LoVo (cell line): ENCODE measurements at regions not wholly inside any gene's neighbourhood (a gene's known extent, or its start where the extent isn't known, plus 50 kb on each side); places are given as distances from the start of the nearest gene placed in this dataset.

ENCODE experiments used
- DNase-seq: peaks from one replicate; pipeline ENCODE4 v3.0.0-alpha.2; 2016; ENCODE audit warnings: low spot score

GRCh38 chr2:147550995-147551731, 293.7 kb upstream of the ACVR2A start:
- DNase-seq, result no peak

GRCh38 chr2:147549054-147549453, 295.8 kb upstream of the ACVR2A start:
- DNase-seq, result no peak

- DNase-seq, result no peak
These were observed 296.4 kb upstream of the ACVR2A start for GRCh38 chr2:147548451-147548850.

DNA sequence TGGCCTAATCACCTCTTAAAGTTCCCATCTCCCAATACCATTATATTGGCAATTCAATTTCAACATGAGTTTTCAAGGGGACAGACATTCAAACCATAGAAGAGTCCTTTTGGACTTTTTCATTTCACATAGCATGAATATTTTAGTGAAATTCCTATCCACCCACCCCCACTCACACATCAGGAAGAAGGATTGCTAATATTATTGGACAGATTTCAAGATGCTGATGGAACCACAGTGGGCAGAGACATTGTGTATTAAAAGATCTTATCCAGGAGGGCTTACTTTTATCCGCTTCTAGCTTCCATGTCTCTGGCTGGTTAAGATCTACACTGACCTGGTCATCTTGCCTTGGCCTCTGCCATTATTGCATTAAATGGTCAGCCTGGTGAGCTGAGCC, 297.4 kb upstream of the ACVR2A start:
- DNase-seq, result no peak

DNA sequence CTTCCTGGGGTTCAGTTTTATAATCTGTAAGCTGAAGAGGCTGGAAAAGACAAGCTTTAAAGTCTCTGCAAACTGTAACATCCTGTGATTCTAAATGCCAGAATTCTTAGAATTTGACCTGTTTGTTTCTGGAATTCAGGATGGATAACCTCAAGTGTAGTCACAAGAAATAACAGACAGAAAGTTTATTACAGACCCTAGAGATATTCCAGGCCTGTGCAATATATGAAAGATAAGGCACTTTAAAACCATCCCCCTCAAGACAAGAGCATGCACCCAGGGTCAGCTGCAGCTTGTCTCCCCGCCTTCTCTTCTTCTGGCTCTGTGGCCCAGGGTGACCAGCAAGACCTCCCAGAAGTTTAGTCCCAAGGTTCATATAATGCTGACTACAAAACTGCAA, 298.7 kb upstream of the ACVR2A start:
- DNase-seq, result no peak

DNA sequence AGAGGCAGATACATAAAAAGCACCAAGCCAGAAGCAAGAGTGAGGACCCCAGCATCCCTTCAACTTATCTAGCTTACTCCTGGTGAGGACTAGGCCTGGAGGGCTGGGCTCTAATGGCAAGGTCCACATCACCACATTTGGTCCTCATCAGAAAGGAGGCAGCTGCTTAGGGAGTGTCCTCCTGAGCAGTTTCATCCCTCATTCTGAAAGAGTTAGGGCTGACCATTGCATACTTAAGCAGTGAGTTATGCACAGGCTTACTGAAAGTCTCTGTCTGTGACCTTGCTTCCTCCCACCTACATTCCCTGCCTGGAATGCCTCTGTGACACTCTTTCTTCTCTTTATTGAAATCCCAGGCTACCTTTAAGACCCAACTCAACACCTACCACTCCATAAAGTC, 301.8 kb upstream of the ACVR2A start:
- no peak for DNase-seq

DNA sequence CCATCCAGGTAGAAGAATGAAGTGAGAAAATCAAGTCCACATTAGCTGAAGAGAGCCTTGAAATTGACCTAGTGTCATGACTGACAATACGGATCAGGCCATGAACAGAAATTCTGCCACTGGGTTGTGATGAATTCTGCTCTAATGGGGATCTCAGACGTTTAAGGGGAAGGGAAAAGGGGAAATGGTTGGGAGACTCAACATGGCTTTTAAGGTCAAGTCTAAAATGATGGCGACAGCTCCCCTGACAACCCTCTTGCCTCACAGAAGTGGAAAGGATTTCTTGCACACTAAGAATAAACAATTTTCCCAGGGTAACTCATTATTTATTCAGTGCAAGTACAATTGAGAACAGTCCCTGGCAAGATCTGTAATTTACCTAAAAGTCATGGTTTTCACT, 302.5 kb upstream of the ACVR2A start:
- no peak for DNase-seq

DNA sequence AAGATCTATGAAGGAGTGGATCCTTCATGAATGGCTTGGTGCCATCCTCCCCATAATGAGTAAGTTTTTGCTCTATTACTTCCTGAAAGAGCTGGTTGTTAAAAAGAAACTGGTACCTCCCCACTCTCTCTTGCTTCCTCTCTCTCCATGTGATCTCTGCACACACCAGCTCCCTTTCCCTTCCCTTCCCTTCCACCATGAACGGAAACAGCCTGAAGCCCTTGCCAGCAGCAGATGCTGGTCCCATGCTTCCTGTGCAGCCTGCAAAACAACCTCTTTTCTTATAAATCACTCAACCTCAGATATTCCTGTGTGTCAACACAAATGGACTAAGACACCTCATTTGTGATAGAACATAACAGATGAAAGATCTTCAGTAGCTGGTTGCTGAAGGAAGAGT, 303.5 kb upstream of the ACVR2A start:
- DNase-seq, result no peak

DNA sequence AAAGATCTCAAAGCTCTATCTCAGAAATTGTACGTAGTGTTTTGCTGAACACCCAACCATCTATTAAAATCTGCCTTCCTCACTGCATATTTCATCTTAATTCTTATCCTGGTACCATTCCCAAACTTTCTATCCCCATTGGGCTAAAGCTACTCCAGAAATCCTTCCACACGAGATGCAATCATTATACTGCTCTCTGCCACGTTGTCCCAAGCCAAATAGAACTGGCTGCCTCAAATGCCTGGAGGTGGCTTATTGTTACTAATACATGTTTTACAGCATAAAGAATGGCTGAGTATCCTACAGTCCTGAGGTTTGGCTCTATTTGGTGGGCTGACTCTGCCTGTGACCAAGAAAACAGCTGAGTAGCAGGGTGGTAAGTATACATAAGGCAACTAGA, 306.0 kb upstream of the ACVR2A start:
- DNase-seq, result no peak

DNA sequence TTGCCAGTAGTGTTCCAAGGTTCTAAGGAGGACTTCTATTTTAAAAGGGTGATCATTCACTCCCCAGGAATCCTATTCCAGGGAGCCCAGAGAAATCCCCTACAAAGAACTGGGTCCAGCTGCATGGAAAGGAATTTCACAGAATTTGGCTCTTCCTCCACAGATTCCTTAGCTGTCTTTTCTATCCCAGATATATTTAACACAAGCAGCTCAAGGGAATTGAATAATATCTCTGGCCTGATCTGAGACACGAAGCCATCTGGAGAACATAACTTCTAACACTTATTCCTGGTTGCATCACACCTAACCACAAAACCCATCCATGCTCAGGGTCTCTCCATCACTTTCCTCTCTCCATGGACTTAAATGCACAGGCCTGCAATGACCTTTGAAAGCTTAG, 306.7 kb upstream of the ACVR2A start:
- DNase-seq, result no peak

- DNase-seq, result no peak
These were observed 313.6 kb upstream of the ACVR2A start for GRCh38 chr2:147531269-147531668.

DNA sequence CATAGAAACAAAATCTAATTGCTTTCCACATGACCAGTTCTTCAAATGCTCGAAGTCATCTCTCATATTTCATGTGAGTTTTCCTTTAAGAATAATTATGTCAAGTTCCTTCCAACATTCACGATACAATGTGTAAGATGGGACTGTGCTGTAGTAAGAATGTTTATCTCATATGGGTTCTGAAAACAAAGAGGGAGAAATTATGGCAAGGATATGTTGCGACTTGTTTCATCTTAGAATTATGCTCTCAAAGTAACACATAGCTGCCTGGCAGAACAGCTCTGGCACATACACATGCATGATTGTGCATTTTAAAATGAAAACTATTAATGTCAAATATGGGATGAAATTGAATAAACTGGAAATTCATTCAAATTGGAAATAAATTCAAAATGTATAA, 314.8 kb upstream of the ACVR2A start:
- no peak for DNase-seq

GRCh38 chr2:147525819-147526489, 318.9 kb upstream of the ACVR2A start:
- no peak for DNase-seq

GRCh38 chr2:147524912-147525311, 319.9 kb upstream of the ACVR2A start:
- no peak for DNase-seq

- DNase-seq, result no peak
These were observed 321.4 kb upstream of the ACVR2A start for GRCh38 chr2:147523415-147523814.

DNA sequence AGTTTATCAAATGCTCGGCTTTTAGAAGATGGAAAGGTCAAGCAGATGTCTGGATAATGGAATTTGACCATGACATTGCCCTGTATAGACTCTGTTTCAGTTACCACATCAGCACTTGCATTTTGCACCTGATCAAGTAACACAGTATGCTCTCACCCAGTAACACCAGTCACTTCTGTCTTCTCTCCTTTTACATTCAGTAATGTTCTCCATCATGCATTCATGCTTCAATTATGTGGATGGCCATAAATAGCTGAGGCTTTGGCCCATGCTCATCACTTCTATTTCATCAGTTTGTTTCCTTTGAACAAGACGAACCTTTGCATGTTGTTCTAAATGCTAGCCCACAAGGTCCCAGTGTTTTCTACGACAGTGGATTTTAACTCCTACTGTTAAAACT, 322.9 kb upstream of the ACVR2A start:
- DNase-seq, result no peak

DNA sequence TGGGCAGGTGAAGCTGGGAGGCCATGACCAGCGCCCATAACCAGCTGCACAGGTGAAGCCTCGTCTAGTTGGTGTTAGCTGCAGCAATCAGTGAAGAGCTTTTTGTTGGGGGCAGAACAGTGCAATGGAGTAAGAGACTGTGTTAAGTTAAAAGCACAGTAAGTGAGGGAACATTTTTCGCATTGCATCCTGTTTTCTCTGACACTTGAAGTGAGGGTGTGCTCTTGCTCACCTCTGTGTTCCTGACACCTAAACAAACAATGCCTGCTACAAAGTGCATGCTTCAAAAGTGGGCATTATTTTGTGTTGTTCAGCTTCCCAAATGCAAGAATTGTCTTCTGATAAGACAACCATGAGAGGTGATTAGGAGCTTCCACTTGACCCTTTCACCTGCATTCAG, 324.0 kb upstream of the ACVR2A start:
- no peak for DNase-seq

GRCh38 chr2:147519178-147519577, 325.7 kb upstream of the ACVR2A start:
- DNase-seq, result no peak

DNA sequence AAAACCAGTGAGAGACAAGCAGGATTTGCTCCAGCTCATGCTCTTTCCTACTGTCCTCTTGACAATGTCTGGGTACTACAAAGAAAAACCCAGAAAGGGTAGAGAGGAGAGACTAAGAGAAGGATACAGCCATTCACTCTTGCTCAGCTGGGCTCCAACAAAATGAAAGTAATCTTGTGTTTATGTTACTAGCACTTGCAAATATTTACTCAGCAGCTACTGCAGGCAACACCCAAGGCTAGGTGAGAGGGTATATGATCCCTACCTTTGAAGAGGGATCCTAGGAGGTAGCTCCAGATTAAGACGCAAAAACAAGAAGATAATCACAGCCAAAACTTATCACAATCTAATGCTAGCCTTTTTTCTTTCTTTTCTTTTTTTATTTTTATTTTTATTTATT, 329.6 kb upstream of the ACVR2A start:
- no peak for DNase-seq

- DNase-seq, result no peak
These were observed 332.6 kb upstream of the ACVR2A start for GRCh38 chr2:147512206-147512605.

- DNase-seq, result no peak
These were observed 333.3 kb upstream of the ACVR2A start for GRCh38 chr2:147511491-147511948.

GRCh38 chr2:147509821-147510220, 335.0 kb upstream of the ACVR2A start:
- DNase-seq, result no peak

DNA sequence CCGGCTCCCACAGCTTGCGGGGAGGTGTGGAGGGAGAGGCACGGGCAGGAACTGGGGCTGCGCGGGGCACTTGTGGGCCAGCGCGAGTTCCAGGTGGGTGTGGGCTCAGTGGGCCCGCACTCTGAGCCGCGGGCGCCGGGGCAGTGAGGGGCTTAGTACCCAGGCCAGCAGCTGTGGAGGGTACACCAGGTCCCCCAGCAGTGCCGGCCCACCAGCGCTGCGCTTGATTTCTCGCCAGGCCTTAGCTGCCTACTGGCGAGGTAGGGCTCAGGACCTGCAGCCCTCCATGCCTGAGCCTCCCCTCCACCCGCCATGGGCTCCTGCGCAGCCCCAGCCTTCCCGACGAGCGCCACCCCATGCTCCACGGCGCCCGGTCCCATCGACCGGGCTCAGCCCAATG, 337.9 kb upstream of the ACVR2A start:
- no peak for DNase-seq

DNA sequence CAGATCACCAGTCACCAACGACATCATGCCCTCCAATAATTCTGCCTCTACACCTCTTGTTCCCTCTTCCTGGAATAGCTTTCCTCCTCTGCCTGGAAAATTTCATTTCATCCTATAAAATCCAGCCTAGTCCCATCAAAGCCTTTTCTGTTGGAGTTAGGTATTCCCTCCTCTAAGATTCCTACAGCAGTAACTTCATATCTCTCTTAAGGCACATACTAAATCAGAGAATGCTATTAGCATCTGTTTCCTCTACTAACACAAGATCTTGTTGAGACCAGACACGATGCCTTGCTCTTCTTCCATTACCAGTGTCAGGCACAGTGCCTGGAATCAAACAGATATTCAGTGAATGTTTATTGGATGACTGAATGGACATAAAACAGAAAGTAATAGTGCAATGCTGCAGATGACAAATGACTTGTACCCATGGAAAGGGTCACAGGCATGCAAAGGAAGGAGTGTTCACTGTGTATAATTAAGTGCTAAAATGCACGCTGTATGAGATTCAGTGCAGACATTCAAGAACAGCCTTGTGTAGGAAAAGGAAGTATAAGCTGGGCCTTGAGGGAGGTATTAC, 342.0 kb upstream of the ACVR2A start:
- no peak for DNase-seq
